HG03280 (cell line): ENCODE measurements at regions not wholly inside any gene's neighbourhood (a gene's known extent, or its start where the extent isn't known, plus 50 kb on each side); places are given as distances from the start of the nearest gene placed in this dataset.
"Not testable (repeated sequence)": the region's sequence is repeated elsewhere in the genome, so short reads cannot be mapped to it uniquely, and the experiment has no call there.

ENCODE experiments used
- ATAC-seq: cut with Tn5 transposase; IDR thresholded peaks from one replicate; pipeline ENCODE4 v1.9.1; 2021; ENCODE audit warnings: mild to moderate bottlenecking, moderate library complexity; ENCODE audit not compliant: unreplicated experiment

GRCh38 chr7:143704813-143705212 lies 52.7 kb downstream of the CTAGE6 start:
- ATAC-seq = not testable (repeated sequence)

- ATAC-seq = peak; percentile 100
Measured at GRCh38 chr7:143700759-143701699, 56.5 kb downstream of the CTAGE6 start.
